HFFc6 (cell line): ENCODE measurements at regions not wholly inside any gene's neighbourhood (a gene's known extent, or its start where the extent isn't known, plus 50 kb on each side); places are given as distances from the start of the nearest gene placed in this dataset.

ENCODE experiments used
- DNase-seq: peaks from one replicate; pipeline ENCODE4 v3.0.0-alpha.2; 2018
- H3K27ac Mint-ChIP-seq: 2 replicates; pipeline ENCODE4 v1.8.0; 2020; ENCODE audit warnings: mild to moderate bottlenecking, mixed read lengths
- H3K27me3 Mint-ChIP-seq: 2 replicates; pipeline ENCODE4 v1.8.0; 2021; ENCODE audit warnings: mild to moderate bottlenecking, moderate library complexity, mixed read lengths; ENCODE audit not compliant: insufficient read depth
- H3K36me3 Mint-ChIP-seq: 2 replicates; pipeline ENCODE4 v1.8.0; 2021; ENCODE audit warnings: low read depth, mixed read lengths
- H3K4me1 Mint-ChIP-seq: 2 replicates; pipeline ENCODE4 v1.8.0; 2020; ENCODE audit warnings: low read depth, mixed read lengths
- H3K4me3 Mint-ChIP-seq: 2 replicates; pipeline ENCODE4 v1.8.0; 2020; ENCODE audit warnings: mild to moderate bottlenecking, moderate library complexity, mixed read lengths
- H3K9me3 Mint-ChIP-seq: 2 replicates; pipeline ENCODE4 v1.8.0; 2020; ENCODE audit warnings: mild to moderate bottlenecking, mixed read lengths
- TF ChIP-seq, protein P1 (sequence below): fragments of 200-600 bp; sonication (generic); IDR thresholded peaks from 2 replicates; pipeline ENCODE4 v1.5.0; 2021; ENCODE audit warnings: antibody characterized with exemption, mild to moderate bottlenecking

DNA sequence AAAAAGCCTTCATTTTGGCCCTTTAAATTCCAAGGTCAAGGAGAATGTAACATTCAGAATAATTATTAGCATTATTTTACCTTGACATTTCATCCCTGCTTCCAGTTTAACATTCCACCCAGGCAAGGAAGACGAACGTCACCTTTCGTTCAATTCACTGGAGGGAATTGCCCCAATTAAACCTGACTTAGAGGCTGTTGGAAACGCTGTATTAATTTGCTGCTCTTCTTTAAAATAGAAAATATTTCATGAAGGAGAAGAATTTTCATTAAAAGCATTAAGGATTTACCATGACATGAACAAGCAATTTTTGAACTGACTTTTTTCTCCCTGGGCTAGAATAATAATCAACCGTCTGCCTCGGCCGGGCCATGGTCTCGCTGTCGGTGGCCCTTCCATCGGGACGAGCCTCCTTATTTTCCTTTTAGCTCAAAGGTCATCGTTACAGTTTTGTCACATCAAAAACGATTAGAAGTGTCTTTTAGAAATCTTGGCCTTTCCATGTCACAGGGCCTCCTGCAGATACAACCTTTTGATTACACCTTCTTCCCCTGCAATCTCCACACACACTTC lies 282.9 kb upstream of the SOX4 start:
- peaks cover 13% of the 10 kb centered on the region for H3K27me3 Mint-ChIP-seq
- H3K9me3 Mint-ChIP-seq = no peaks in the 10 kb centered on the region
- H3K4me1 Mint-ChIP-seq = no peaks in the 10 kb centered on the region
- no peak overlapping the region for H3K27ac Mint-ChIP-seq
- TF ChIP-seq, protein P1, sequence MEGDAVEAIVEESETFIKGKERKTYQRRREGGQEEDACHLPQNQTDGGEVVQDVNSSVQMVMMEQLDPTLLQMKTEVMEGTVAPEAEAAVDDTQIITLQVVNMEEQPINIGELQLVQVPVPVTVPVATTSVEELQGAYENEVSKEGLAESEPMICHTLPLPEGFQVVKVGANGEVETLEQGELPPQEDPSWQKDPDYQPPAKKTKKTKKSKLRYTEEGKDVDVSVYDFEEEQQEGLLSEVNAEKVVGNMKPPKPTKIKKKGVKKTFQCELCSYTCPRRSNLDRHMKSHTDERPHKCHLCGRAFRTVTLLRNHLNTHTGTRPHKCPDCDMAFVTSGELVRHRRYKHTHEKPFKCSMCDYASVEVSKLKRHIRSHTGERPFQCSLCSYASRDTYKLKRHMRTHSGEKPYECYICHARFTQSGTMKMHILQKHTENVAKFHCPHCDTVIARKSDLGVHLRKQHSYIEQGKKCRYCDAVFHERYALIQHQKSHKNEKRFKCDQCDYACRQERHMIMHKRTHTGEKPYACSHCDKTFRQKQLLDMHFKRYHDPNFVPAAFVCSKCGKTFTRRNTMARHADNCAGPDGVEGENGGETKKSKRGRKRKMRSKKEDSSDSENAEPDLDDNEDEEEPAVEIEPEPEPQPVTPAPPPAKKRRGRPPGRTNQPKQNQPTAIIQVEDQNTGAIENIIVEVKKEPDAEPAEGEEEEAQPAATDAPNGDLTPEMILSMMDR = no peak
- no peak for DNase-seq
- H3K36me3 Mint-ChIP-seq = no peaks in the 10 kb centered on the region
- H3K4me3 Mint-ChIP-seq = no peak overlapping the region

DNA sequence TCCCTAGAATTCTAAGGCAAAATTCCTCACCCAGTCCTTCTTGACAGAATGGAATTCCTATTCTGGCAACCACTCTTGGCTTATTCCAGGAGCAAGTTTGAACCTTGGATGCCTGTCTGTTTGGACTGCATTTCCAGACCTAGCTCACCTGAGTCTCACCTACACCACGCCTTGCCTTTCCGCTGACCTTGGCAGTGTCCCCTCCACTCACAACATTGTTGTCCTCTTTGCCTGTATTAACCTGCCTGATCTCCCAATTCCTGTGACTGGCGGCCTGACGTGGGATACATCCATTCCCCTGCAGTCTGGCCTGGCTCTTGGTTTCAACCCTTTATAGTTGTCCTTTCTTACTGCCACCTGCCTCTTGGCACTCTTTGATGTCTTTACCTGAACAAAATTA lies 281.4 kb upstream of the SOX4 start:
- Mint-ChIP-seq H3K36me3 (no peaks in the 10 kb centered on the region), H3K27me3 (peaks cover 13% of the 10 kb centered on the region), H3K4me1 (no peaks in the 10 kb centered on the region), H3K27ac (no peak overlapping the region), H3K4me3 (no peak overlapping the region), H3K9me3 (no peaks in the 10 kb centered on the region)
- TF ChIP-seq, protein P1 = no peak
- DNase-seq = no peak

- TF ChIP-seq, protein P1 = no peak
- peak overlapping the region; percentile 51 for H3K4me3 Mint-ChIP-seq
- H3K36me3 Mint-ChIP-seq = no peaks in the 10 kb centered on the region; the same call in 1 of the 2 replicates
- DNase-seq = no peak
- H3K27me3 Mint-ChIP-seq = peaks cover 9% of the 10 kb centered on the region
- peaks cover 14% of the 10 kb centered on the region for H3K9me3 Mint-ChIP-seq
- no peak overlapping the region for H3K27ac Mint-ChIP-seq
- H3K4me1 Mint-ChIP-seq = peaks cover 7% of the 10 kb centered on the region; the same call in 1 of the 2 replicates
Measured at GRCh38 chr6:21317642-21318041, 275.9 kb upstream of the SOX4 start.

DNA sequence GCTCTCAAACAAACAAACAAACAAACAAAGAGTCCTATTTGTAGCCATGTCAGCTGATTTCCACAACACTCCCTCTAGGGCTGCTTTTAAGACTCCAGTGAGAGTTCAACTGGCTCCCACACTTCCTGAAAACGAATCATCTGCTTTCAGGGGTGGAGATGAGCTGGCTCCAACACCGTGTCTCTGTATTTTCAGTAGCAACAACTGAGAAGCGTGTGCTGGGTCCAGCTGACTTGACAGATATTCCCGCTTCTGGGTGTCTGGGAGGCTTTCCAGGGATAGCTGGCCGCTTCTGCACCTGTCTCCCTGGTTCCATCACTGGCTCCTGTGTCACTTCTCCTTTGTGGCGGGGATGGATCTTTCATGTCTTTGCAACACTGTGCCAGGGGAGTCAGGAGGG lies 272.5 kb upstream of the SOX4 start:
- H3K27ac Mint-ChIP-seq = no peak overlapping the region
- peaks cover 14% of the 10 kb centered on the region for H3K9me3 Mint-ChIP-seq
- H3K4me1 Mint-ChIP-seq = peaks cover 7% of the 10 kb centered on the region; the same call in 1 of the 2 replicates
- TF ChIP-seq, protein P1 = no peak
- H3K36me3 Mint-ChIP-seq = no peaks in the 10 kb centered on the region; the same call in 1 of the 2 replicates
- DNase-seq = no peak
- peaks cover 5% of the 10 kb centered on the region for H3K27me3 Mint-ChIP-seq
- H3K4me3 Mint-ChIP-seq = no peak overlapping the region

- Mint-ChIP-seq H3K27me3 (peaks cover 7% of the 10 kb centered on the region), H3K4me3 (no peak overlapping the region), H3K27ac (no peak overlapping the region), H3K9me3 (peaks cover 14% of the 10 kb centered on the region), H3K36me3 (no peaks in the 10 kb centered on the region; the same call in 1 of the 2 replicates), H3K4me1 (peaks cover 7% of the 10 kb centered on the region; the same call in 1 of the 2 replicates)
- DNase-seq = no peak
- TF ChIP-seq, protein P1 = no peak
Measured at GRCh38 chr6:21321531-21321930, 272.0 kb upstream of the SOX4 start.
